Spleen (tissue), 7 donors: ENCODE measurements at regions not wholly inside any gene's neighbourhood (a gene's known extent, or its start where the extent isn't known, plus 50 kb on each side); places are given as distances from the start of the nearest gene placed in this dataset.

Experiments
- POLR2A ChIP-seq, 3 donors: fragments of 450-650 bp; IDR thresholded peaks; one replicate each; pipeline ENCODE4 v1.5.1; 2017; ENCODE audit warnings: antibody characterized with exemption in 3 of 3, mild to moderate bottlenecking in 1 of 3
- POLR2AphosphoS5 ChIP-seq, 3 donors: sonication (generic); formaldehyde crosslinking; IDR thresholded peaks; one replicate each; pipeline ENCODE4 v1.5.1; 2017; ENCODE audit warnings: antibody characterized with exemption in 3 of 3
- TF ChIP-seq, protein P1 (sequence below), 11 experiments: fragments of 200-600 bp in 7 of 11; fragments of 450-650 bp in 4 of 11; sonication (generic) in 4 of 11; IDR thresholded peaks in 8 of 11; conservative IDR thresholded peaks in 3 of 11; 1 replicate in 7 of 11; 2 replicates in 4 of 11; pipeline versions ENCODE4 v1.4.0 to v1.8.0; 2016 to 2021; ENCODE audit warnings: antibody characterized with exemption in 11 of 11, inconsistent platforms in 4 of 11, mild to moderate bottlenecking in 1 of 11
- donor health status: DM: no; HTN: no; CAD: no; lungs with moderate emphysema.
- donor health status: DM: no; HTN: no; CAD: no.
- donor health status: DM: no; HTN: no; CAD: no.

DNA sequence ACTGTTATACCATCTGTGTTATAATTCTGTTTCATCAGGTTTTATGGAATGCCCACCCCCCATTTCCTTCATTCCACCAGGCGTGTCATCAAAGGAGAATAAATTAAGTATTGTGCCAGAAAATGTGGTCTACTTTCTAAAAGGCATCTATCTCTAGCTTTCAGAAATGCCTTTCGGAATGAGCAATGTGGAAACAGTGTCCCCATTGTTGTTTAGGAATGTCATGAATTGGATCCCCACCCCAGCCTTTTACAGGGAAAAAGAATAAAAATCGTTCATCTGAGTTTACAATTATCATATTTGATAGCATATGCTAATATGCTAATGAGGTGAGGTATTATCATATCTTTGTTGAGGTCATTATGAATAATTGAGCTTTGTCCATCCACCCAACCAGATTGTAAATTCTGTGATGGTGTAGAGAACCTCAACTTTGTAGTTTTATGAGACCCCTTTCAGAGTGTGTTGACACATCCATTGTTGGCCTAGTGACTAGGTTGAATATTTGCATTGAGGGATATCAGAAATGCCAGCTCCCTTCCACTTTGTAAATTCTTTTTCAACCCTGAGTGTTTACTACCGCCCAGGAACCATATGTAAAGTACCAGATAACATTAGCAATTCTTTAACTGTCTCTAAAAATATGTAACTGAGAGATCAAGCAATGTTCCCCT, 56.2 kb upstream of the CCDC160 start:
- TF ChIP-seq POLR2A (IDR thresholded peaks at IDR 0.05) (no peak), POLR2AphosphoS5 (IDR thresholded peaks at IDR 0.05) (no peak)
- TF ChIP-seq, protein P1, sequence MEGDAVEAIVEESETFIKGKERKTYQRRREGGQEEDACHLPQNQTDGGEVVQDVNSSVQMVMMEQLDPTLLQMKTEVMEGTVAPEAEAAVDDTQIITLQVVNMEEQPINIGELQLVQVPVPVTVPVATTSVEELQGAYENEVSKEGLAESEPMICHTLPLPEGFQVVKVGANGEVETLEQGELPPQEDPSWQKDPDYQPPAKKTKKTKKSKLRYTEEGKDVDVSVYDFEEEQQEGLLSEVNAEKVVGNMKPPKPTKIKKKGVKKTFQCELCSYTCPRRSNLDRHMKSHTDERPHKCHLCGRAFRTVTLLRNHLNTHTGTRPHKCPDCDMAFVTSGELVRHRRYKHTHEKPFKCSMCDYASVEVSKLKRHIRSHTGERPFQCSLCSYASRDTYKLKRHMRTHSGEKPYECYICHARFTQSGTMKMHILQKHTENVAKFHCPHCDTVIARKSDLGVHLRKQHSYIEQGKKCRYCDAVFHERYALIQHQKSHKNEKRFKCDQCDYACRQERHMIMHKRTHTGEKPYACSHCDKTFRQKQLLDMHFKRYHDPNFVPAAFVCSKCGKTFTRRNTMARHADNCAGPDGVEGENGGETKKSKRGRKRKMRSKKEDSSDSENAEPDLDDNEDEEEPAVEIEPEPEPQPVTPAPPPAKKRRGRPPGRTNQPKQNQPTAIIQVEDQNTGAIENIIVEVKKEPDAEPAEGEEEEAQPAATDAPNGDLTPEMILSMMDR (IDR thresholded peaks at IDR 0.05 in 8 of 11, conservative IDR thresholded peaks at IDR 0.05 in 3 of 11), result no peak
